ENCODE measurements at regions not wholly inside any gene's neighbourhood (a gene's known extent, or its start where the extent isn't known, plus 50 kb on each side); places are given as distances from the start of the nearest gene placed in this dataset.

GRCh38 chr12:75751769-75752471 lies 240.5 kb upstream of the KRR1 start:
- no peak for TF ChIP-seq POLR2A (IDR thresholded peaks at IDR 0.05)
- TF ChIP-seq, protein P1, sequence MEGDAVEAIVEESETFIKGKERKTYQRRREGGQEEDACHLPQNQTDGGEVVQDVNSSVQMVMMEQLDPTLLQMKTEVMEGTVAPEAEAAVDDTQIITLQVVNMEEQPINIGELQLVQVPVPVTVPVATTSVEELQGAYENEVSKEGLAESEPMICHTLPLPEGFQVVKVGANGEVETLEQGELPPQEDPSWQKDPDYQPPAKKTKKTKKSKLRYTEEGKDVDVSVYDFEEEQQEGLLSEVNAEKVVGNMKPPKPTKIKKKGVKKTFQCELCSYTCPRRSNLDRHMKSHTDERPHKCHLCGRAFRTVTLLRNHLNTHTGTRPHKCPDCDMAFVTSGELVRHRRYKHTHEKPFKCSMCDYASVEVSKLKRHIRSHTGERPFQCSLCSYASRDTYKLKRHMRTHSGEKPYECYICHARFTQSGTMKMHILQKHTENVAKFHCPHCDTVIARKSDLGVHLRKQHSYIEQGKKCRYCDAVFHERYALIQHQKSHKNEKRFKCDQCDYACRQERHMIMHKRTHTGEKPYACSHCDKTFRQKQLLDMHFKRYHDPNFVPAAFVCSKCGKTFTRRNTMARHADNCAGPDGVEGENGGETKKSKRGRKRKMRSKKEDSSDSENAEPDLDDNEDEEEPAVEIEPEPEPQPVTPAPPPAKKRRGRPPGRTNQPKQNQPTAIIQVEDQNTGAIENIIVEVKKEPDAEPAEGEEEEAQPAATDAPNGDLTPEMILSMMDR (IDR thresholded peaks at IDR 0.05), result no peak

Measured in vagina (tissue), 2 donors.